HEK293T (cell line): ENCODE measurements at regions not wholly inside any gene's neighbourhood (a gene's known extent, or its start where the extent isn't known, plus 50 kb on each side); places are given as distances from the start of the nearest gene placed in this dataset.
"Not testable (repeated sequence)": the region's sequence is repeated elsewhere in the genome, so short reads cannot be mapped to it uniquely, and the experiment has no call there.

Experiments used
- BHLHE40 ChIP-seq: fragments of 450-650 bp; IDR thresholded peaks from 2 replicates; pipeline ENCODE4 v1.6.1; 2016; ENCODE audit warnings: mild to moderate bottlenecking, moderate library complexity, borderline replicate concordance
- ELF4 ChIP-seq: fragments of 450-650 bp; IDR thresholded peaks from 2 replicates; pipeline ENCODE4 v1.6.1; 2017; ENCODE audit warnings: antibody characterized with exemption
- FOXK2 ChIP-seq: fragments of 450-650 bp; IDR thresholded peaks from 2 replicates; pipeline ENCODE4 v1.6.1; 2016; ENCODE audit warnings: mild to moderate bottlenecking
- FOXM1 ChIP-seq: fragments of 450-650 bp; IDR thresholded peaks from 2 replicates; pipeline ENCODE4 v1.6.1; 2017; ENCODE audit warnings: mild to moderate bottlenecking, borderline replicate concordance
- SP1 ChIP-seq: fragments of 450-650 bp; IDR thresholded peaks from 2 replicates; pipeline ENCODE4 v1.6.1; 2017

DNA sequence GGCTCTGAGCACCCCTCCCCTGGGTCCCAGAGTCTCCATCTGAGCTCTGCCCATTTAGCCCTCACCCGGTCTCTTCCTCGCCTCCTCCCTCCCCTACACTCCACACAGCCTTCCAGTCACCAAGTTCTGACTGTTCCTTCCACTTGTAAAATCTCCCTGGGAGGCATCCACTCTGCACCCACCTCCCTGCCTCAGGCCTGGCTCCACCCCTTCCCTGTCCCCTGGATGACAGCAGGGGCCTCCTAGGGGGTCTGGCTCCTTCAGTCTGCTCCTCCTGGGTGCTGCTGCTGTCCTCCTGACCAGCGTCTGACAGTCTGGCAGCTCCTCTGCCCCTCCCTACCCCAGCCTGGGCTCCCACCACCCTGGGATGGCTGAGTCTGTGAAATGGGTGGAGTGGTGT is 77.7 kb upstream of the GOLGA6L4 start:
- not testable (repeated sequence) for TF ChIP-seq BHLHE40, FOXK2, ELF4, SP1, FOXM1
